ENCODE measurements at regions not wholly inside any gene's neighbourhood (a gene's known extent, or its start where the extent isn't known, plus 50 kb on each side); places are given as distances from the start of the nearest gene placed in this dataset.
A peak's percentile ranks its signal among the peaks of the same experiment; 100 is the strongest.

DNA sequence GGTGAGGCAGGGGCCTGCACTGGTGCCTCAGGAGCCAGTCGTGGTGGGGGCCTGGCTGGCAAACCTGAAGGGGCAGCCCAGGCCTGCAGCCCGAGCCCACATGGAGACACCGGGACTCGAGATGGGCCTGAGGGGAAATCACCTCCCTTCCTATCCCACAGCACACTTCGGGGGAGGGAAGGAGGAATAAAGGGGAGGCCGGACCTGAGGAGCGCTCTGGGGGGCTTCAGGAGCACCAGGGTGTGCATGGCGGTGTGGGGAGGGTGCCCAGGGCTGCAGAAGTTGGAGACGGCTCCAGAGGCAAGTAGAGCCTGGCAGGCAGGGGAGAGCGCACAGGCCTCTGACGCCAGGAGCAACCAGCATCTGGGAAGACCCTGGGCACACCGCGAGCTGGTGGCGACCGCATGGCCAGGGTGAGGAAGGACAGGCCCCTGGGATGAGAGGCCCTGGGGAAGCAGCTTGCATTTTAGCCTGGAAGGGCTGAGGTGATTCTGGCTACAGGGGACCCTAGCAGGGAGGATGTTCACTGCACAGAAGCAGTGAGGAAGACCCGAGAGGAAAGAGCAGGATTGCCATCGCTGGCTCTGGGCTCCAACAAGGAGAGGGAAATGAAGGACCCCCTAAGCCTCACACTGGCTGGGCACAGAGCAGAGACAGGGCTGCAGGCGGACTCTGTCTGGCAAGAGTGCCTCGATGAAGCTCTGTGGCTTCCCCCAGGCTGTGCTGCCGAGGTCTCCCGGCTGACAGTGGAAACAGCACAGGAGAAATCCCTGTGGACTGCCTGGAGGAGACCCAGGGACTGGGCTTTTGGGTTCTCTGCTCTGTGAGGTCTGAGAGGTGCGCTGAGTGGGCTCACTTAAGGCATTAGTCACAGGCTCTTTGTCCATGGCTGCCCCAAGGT, 457.7 kb downstream of the BRD1 start:
- DNase-seq (ENCODE audit: low spot score) = no peak

DNA sequence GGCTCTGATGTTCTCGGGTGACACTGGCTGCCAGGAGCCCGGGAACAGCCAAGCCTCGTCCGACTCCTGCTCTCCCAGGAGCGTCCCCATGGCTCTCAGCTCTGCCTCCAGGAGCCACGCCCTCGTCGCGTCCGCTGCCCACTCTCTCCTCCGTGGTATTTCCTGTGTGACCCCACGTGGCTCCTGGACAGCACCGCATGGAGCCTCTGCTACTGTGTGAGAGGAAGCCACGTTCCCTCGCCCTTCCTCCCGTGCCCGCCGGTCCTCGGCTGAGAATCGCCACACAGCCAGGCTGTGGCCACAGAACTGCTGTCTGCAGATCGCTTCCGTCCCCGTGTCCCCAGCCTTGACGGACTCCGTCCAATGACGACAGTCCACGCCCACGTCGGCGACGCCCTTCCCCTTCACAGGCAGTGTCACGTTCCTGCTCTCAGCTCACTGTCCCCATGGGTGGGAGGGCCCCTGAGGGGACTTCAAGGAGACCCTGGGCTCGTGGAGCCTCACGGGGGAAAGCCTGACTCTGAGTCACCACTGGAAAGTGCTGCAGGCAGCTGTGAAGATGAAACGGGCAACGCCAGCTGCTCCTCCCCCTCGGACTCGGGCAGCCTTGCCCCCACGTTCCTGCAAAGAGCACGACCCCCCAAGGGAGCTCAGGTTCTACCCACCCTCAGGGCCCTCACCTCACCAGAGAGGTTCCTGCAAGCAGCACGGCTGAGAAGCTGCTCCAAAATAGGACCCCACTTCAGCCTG, 458.5 kb downstream of the BRD1 start:
- DNase-seq (ENCODE audit: low spot score) = peak; percentile 77

DNA sequence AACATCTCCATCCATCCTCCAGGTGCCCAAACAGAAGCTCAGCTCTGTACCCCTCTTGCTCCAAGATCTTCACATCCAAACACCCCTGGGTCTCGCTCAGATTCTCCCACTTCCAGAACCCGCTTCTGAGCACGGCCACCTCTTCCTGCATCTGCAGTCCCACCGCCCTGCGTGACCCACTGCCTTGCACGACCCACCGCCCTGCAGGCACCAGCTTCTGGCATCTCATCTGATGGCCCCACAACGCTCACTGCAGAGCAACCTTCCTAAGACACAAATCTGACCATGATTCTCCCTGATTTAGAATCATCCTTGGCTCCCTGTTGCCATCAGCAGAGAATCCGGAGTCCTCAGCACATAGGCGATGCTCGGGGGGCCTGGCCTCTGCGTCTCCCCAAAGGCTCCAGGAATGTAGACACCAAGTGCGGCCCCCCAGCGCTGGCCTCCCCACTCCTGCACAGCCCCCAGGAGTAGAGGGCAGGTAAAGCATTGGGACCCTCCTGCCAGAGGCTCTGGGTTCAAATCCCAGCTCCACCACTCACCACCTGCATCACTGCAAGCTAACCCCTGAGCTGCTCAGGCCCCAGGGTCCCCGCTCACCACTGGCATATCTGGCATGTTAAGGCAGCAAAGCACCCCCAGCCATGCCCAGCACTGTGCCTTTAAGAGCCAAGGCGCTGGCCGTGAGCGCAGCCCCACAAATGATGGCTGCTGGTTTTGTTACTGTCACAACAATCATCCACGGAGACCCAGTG, 459.3 kb downstream of the BRD1 start:
- no peak for DNase-seq (ENCODE audit: low spot score)

DNA sequence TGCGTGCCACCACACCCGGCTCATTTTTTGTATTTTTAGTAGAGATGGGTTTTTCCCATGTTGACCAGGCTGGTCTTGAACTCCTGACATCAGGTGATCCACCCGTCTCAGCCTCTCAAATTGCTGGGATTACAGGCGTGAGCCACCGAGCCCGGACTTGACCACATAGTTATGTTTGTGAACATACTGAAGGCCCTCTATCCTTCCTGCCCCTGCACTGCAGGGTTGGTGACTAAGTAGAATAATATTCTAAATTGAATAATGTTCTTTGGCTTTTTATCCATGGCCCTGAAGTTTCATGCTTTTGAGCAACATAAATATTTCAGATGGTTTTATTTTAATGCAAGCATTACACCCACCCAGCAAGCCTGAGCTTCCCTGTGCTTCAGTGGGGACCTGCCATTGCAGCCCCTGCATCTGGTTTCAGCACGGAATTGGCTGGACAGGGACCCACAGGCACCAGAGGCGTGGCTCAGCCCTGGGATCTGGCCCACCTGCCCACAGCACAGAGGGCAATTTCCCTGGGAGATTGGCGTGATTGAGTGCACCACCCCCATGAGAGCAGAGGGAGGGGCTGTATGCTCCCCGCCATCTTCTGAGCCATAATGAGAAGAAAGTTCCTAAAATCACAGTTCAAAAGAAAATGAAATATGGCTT, 460.5 kb downstream of the BRD1 start:
- peak; percentile 28 for DNase-seq (ENCODE audit: low spot score)

GRCh38 chr22:49366437-49366836, 461.2 kb downstream of the BRD1 start:
- no peak for DNase-seq (ENCODE audit: low spot score)

DNA sequence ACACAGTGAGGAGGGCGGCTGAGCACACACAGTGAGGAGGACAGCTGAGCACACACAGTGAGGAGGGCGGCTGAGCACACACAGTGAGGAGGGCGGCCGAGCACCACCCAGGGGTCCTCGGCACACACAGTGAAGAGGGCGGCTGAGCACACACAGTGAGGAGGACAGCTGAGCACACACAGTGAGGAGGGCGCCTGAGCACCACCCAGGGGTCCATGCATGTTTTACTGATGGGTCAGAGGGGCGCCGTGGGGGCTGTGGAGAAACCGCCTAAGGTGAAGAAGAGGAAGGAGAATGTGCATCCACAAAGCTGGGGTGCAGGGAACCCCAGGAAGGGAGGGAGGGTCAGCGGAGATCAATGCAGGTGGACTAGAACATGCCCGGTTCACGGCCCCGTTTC, 461.8 kb downstream of the BRD1 start:
- DNase-seq (ENCODE audit: low spot score) = no peak

GRCh38 chr22:49365191-49365837, 462.4 kb downstream of the BRD1 start:
- DNase-seq (ENCODE audit: low spot score) = no peak

GRCh38 chr22:49364398-49364797, 463.3 kb downstream of the BRD1 start:
- no peak for DNase-seq (ENCODE audit: low spot score)

DNA sequence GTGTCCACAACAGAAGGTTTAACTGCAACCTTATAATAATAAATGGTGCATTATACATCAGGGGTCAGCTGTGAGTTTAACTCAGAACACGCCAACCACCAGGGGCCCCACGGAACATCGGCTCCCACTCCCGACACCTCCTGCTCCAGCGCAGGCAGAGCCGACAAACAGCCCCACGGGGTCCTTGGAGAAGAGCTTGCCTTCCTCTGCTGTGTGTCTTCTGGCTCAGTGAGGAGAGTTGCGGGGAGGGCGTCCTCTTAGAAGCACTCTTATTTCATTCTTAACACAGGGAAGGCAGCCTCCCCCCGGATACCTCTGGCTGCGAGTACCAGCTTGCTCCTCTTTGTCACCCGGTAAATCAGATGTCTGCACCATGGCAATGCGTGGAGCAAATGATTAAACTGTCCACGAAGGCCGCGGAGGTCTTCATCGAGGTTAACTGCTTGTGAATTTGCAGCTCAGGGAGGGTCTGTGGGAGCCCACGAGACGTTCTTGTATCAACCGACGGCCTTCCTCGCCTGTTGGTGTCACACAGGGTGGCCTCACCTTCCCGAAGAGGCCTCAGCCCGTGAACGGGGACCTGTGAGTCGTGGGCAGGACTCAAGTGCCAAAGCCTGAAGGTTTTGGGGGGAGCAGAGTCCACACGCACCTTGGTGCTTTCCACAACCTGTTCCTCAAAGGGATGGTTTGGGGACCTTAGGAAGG, 464.0 kb downstream of the BRD1 start:
- DNase-seq (ENCODE audit: low spot score) = no peak

GRCh38 chr22:49362211-49362839, 465.3 kb downstream of the BRD1 start:
- DNase-seq (ENCODE audit: low spot score) = no peak

GRCh38 chr22:49361164-49361563, 466.5 kb downstream of the BRD1 start:
- DNase-seq (ENCODE audit: low spot score) = no peak

DNA sequence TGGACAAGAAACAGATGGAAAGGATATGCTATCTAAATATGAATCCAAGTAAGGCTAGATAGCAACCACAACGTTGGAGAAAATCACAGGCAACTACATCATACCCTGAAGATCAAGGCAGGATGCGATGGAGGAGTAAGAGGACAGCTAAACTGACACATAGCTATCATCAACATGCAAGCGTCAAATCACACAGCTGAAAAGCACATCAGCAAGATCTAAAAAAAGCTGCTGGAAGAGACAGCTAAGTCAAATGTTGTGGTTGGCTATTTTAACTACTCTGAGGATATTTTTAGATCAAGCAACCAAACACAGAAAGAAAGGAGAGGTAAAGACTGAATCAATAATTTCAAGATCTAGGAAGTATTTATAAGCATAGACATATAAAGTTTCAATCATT, 466.9 kb downstream of the BRD1 start:
- DNase-seq (ENCODE audit: low spot score) = no peak

DNA sequence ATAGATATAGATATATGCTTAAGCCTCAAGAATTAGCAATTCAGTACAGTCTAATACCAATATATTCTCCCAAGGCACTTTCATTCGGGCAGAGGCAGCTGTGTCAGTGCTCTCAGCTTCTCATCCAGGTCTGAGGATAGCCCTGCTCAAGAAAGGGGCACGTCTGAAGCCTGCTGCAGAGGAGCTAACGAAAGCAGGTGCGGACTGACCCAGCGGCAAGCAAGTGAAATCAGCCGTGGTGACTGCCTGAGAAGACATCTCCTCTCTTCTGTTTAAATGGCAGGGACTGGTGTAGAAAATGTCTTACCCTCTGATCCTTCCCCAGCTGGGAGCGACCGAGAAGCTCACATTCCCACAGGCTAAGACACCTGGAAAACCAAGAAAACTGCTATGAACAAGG, 468.6 kb downstream of the BRD1 start:
- no peak for DNase-seq (ENCODE audit: low spot score)

GRCh38 chr22:49357661-49358440, 469.8 kb downstream of the BRD1 start:
- no peak for DNase-seq (ENCODE audit: low spot score)

DNA sequence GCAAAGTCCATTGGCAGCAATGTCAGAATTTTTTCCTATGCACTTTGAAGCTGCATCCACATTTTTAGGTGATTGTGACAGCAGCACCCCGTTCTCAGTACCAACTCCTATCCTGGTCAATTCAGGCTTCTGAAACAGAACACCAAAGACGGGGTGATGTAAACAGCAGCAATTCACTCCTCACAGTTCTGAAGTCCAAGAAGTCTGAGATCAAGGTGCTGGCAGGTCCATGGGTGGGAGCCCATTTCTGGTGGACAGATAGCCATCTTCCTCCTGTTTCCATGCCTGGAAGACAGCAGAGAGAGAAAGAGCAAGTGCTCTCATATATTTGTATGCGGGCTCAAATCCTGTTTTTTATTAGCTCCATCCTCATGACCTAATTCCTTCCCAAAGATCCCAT, 471.2 kb downstream of the BRD1 start:
- DNase-seq (ENCODE audit: low spot score) = no peak

DNA sequence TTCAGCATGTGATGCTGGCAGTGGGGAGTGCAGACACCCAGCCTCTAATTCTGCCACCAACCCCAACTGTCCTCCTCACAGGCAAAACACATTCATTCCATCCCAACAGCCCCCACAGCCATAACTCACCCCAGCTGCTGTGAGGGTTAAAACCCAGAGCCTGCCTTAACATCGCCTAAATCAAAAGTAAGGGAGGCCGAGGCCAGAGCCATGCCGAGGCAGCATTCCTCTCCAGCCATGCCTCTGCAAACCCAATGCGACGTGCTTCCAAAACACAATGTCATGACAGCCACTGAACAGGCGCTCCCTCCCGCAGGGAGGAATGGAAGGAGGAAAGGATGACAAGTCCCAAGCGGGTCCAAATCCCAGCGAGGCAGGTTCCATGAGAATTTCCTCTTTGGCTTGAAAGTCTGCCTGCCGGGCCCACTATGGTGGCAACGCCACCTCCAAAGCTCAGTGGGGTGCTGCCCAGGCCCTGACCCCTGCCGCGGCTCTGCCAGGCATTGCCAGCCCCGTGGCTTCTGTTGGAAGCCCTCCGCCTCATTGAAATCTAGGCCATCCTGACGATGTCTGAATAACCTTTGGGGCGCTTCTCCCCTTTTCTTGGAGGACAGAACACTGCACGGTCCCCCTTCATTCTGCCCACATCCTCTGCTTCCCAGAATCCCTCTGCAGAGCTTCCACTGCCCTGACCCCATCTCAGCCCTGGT, 472.3 kb downstream of the BRD1 start:
- no peak for DNase-seq (ENCODE audit: low spot score)

DNA sequence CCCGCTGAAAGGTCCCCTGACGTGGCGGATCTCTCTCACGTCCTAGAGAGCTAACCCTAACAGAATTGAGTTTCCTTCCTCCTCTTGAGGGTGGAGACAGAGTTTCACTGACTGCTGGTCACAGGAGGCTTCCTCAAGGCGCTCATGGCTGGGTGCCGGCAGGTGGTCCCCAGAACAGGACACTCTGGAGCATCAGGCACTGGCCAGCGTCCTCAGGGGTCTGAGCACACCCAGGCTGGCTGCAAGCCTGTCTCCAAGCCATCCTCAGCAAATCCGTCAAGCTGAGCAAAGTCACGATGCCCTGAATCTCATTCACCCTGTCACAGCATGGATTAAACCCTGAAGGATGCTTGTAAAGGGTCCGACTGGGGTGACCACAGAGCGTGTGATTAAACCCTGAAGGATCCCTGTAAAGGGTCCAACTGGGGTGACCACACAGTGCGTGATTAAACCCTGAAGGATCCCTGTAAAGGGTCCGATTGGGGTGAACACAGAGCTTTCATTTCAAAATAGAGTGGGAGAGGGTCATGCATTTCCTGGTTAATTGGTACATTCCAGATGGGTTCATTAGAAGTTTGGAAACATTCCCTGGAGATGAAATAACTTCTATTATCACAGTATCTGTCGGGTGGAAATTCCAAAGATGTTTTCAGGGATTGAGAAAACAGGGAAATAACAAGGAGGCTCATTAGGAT, 473.0 kb downstream of the BRD1 start:
- no peak for DNase-seq (ENCODE audit: low spot score)

GRCh38 chr22:49353235-49353634, 474.4 kb downstream of the BRD1 start:
- DNase-seq (ENCODE audit: low spot score) = no peak

Data from H4 (cell line).